ENCODE measurements at regions not wholly inside any gene's neighbourhood (a gene's known extent, or its start where the extent isn't known, plus 50 kb on each side); places are given as distances from the start of the nearest gene placed in this dataset.

- TF ChIP-seq CTCF (IDR thresholded peaks at IDR 0.05) (no peak), POLR2A (IDR thresholded peaks at IDR 0.05) (no peak)
Measured at GRCh38 chr11:131279654-131280384, 90.6 kb upstream of the NTM start.

Data from prostate gland (tissue), 2 donors.